Neural progenitor cell (in vitro differentiated cells): ENCODE measurements at regions not wholly inside any gene's neighbourhood (a gene's known extent, or its start where the extent isn't known, plus 50 kb on each side); places are given as distances from the start of the nearest gene placed in this dataset.

Experiments used
- DNase-seq: peaks from one replicate; pipeline ENCODE4 v3.0.0-alpha.2; 2016; ENCODE audit warnings: low spot score
- H2AFZ ChIP-seq: fragments of 200-600 bp; sonication (generic); replicated peaks from 2 replicates; pipeline ENCODE4 v1.6.1; 2016; ENCODE audit warnings: antibody characterized with exemption
- H3F3A ChIP-seq: fragments of 200-600 bp; sonication (generic); 2 replicates; pipeline ENCODE4 v1.6.1; 2016; ENCODE audit warnings: antibody characterized with exemption, low read depth
- H3K27ac ChIP-seq: fragments of 200-600 bp; sonication (generic); 2 replicates; pipeline ENCODE4 v1.5.1; 2016; ENCODE audit warnings: mild to moderate bottlenecking
- H3K27me3 ChIP-seq: fragments of 200-600 bp; sonication (generic); 2 replicates; pipeline ENCODE4 v1.6.1; 2016; ENCODE audit warnings: mild to moderate bottlenecking, moderate library complexity
- H3K36me3 ChIP-seq: fragments of 200-600 bp; sonication (generic); 2 replicates; pipeline ENCODE4 v1.5.1; 2016
- H3K4me1 ChIP-seq: fragments of 200-600 bp; sonication (generic); 2 replicates; pipeline ENCODE4 v1.6.1; 2016; ENCODE audit warnings: mixed run types
- H3K4me2 ChIP-seq: fragments of 200-600 bp; sonication (generic); 2 replicates; pipeline ENCODE4 v1.6.1; 2016
- H3K4me3 ChIP-seq: fragments of 200-600 bp; sonication (generic); 2 replicates; pipeline ENCODE4 v1.5.1; 2016
- H3K79me2 ChIP-seq: fragments of 200-600 bp; sonication (generic); 2 replicates; pipeline ENCODE4 v1.6.1; 2016; ENCODE audit warnings: low read depth
- H3K9ac ChIP-seq: fragments of 200-600 bp; sonication (generic); 2 replicates; pipeline ENCODE4 v1.6.1; 2016
- H3K9me3 ChIP-seq: fragments of 200-600 bp; sonication (generic); 2 replicates; pipeline ENCODE4 v1.5.1; 2016; ENCODE audit warnings: low read depth
- H4K20me1 ChIP-seq: fragments of 200-600 bp; sonication (generic); 2 replicates; pipeline ENCODE4 v1.6.1; 2016; ENCODE audit warnings: low read depth
- H3K27ac Mint-ChIP-seq: 3 replicates; pipeline ENCODE4 v1.8.0; 2021; ENCODE audit warnings: mixed read lengths
- H3K27me3 Mint-ChIP-seq: 2 replicates; pipeline ENCODE4 v1.8.0; 2022; ENCODE audit warnings: low read depth, mild to moderate bottlenecking, inconsistent platforms, moderate library complexity, mixed read lengths; ENCODE audit not compliant: insufficient read depth
- H3K36me3 Mint-ChIP-seq: 3 replicates; pipeline ENCODE4 v1.8.0; 2021; ENCODE audit warnings: mixed read lengths
- H3K4me1 Mint-ChIP-seq: 3 replicates; pipeline ENCODE4 v1.8.0; 2021; ENCODE audit warnings: mixed read lengths
- H3K4me3 Mint-ChIP-seq: 3 replicates; pipeline ENCODE4 v1.8.0; 2021; ENCODE audit warnings: mild to moderate bottlenecking, moderate library complexity, mixed read lengths
- H3K9me3 Mint-ChIP-seq: 3 replicates; pipeline ENCODE4 v1.8.0; 2020; ENCODE audit warnings: mixed read lengths
- CTCF ChIP-seq: fragments of 200-600 bp; sonication (generic); IDR thresholded peaks from 2 replicates; pipeline ENCODE4 v1.5.1; 2017; ENCODE audit warnings: antibody characterized with exemption, mild to moderate bottlenecking
- EZH2 ChIP-seq: fragments of 200-600 bp; sonication (generic); IDR thresholded peaks from 2 replicates; pipeline ENCODE4 v1.6.1; 2017; ENCODE audit warnings: antibody characterized with exemption, mild to moderate bottlenecking, moderate library complexity
- EZH2phosphoT487 ChIP-seq: fragments of 200-600 bp; sonication (generic); IDR thresholded peaks from 2 replicates; pipeline ENCODE4 v1.6.1; 2017; ENCODE audit warnings: antibody characterized with exemption

- Histone ChIP-seq H3K9ac (no peak overlapping the region), H3K79me2 (no peaks in the 10 kb centered on the region), H3K27me3 (no peaks in the 10 kb centered on the region), H3K4me3 (no peak overlapping the region), H3K27ac (no peak overlapping the region), H3F3A (no peaks in the 10 kb centered on the region), H2AFZ (no peak overlapping the region), H3K4me1 (no peaks in the 10 kb centered on the region), H4K20me1 (no peaks in the 10 kb centered on the region), H3K9me3 (no peaks in the 10 kb centered on the region), H3K4me2 (no peak overlapping the region), H3K36me3 (no peaks in the 10 kb centered on the region)
- DNase-seq, result no peak
- Mint-ChIP-seq H3K36me3 (no peaks in the 10 kb centered on the region), H3K9me3 (no peaks in the 10 kb centered on the region), H3K4me1 (peaks cover 4% of the 10 kb centered on the region), H3K27me3 (no peaks in the 10 kb centered on the region), H3K27ac (no peak overlapping the region), H3K4me3 (no peak overlapping the region)
- TF ChIP-seq CTCF, result no peak
- TF ChIP-seq EZH2, result no peak
- no peak for TF ChIP-seq EZH2phosphoT487
Observed at GRCh38 chr18:73059280-73059679, 191.5 kb upstream of the NETO1 start.

GRCh38 chr18:73047688-73048087, 179.9 kb upstream of the NETO1 start:
- DNase-seq, result no peak
- Mint-ChIP-seq H3K4me3 (no peak overlapping the region), H3K27me3 (no peaks in the 10 kb centered on the region), H3K36me3 (no peaks in the 10 kb centered on the region), H3K9me3 (peaks cover 6% of the 10 kb centered on the region), H3K4me1 (peaks cover 4% of the 10 kb centered on the region), H3K27ac (no peak overlapping the region)
- Histone ChIP-seq H3F3A (no peaks in the 10 kb centered on the region), H3K4me2 (no peak overlapping the region), H3K36me3 (no peaks in the 10 kb centered on the region), H3K4me1 (no peaks in the 10 kb centered on the region), H4K20me1 (no peaks in the 10 kb centered on the region), H3K9me3 (no peaks in the 10 kb centered on the region), H3K9ac (no peak overlapping the region), H3K27ac (no peak overlapping the region), H3K79me2 (no peaks in the 10 kb centered on the region), H3K27me3 (no peaks in the 10 kb centered on the region), H3K4me3 (no peak overlapping the region), H2AFZ (no peak overlapping the region)
- no peak for TF ChIP-seq EZH2

- H3K9me3 Mint-ChIP-seq, result no peaks in the 10 kb centered on the region
Observed at GRCh38 chr18:73045037-73045436, 177.2 kb upstream of the NETO1 start.

More at GRCh38 chr18:73045037-73045436, 177.2 kb upstream of the NETO1 start:
- Histone ChIP-seq H3K9me3 (no peaks in the 10 kb centered on the region), H3F3A (no peaks in the 10 kb centered on the region), H3K9ac (no peak overlapping the region), H3K36me3 (no peaks in the 10 kb centered on the region), H3K27me3 (no peaks in the 10 kb centered on the region), H3K27ac (no peak overlapping the region), H4K20me1 (no peaks in the 10 kb centered on the region), H3K4me1 (peaks cover 14% of the 10 kb centered on the region), H3K79me2 (no peaks in the 10 kb centered on the region), H3K4me3 (no peak overlapping the region), H2AFZ (no peak overlapping the region), H3K4me2 (no peak overlapping the region)
- H3K27ac Mint-ChIP-seq, result no peak overlapping the region
- no peak for DNase-seq
- H3K36me3 Mint-ChIP-seq, result no peaks in the 10 kb centered on the region
- H3K27me3 Mint-ChIP-seq, result no peaks in the 10 kb centered on the region
- H3K4me1 Mint-ChIP-seq, result peaks cover 15% of the 10 kb centered on the region
- no peak for TF ChIP-seq EZH2
- TF ChIP-seq EZH2phosphoT487, result no peak
- TF ChIP-seq CTCF, result no peak
- H3K4me3 Mint-ChIP-seq, result no peak overlapping the region
